ENCODE measurements at regions not wholly inside any gene's neighbourhood (a gene's known extent, or its start where the extent isn't known, plus 50 kb on each side); places are given as distances from the start of the nearest gene placed in this dataset.

GRCh38 chr11:105229257-105229656 lies 89.7 kb upstream of the CARD18 start:
- Mint-ChIP-seq H3K4me3 (no peak overlapping the region), H3K9me3 (no peaks in the 10 kb centered on the region), H3K27ac (no peak overlapping the region), H3K27me3 (peaks cover 25 to 33% of the 10 kb centered on the region in 2 donors), H3K36me3 (ENCODE audit: insufficient read depth) (no peaks in the 10 kb centered on the region), H3K4me1 (ENCODE audit: low read depth in 2 of 2) (no peaks in the 10 kb centered on the region)
- DNase-seq (no peak), ATAC-seq (replicated peaks) (no peak)

GRCh38 chr11:105227363-105227762 lies 87.8 kb upstream of the CARD18 start:
- Mint-ChIP-seq H3K36me3 (ENCODE audit: insufficient read depth) (no peaks in the 10 kb centered on the region), H3K4me1 (ENCODE audit: low read depth in 2 of 2) (no peaks in the 10 kb centered on the region), H3K27me3 (peaks cover 25 to 33% of the 10 kb centered on the region in 2 donors), H3K4me3 (no peak overlapping the region), H3K27ac (no peak overlapping the region), H3K9me3 (no peaks in the 10 kb centered on the region)
- no peak for DNase-seq
- no peak for ATAC-seq (replicated peaks)

GRCh38 chr11:105226766-105227165 lies 87.2 kb upstream of the CARD18 start:
- Mint-ChIP-seq H3K27ac (no peak overlapping the region), H3K4me3 (no peak overlapping the region), H3K9me3 (no peaks in the 10 kb centered on the region), H3K27me3 (peaks cover 25 to 33% of the 10 kb centered on the region in 2 donors), H3K36me3 (ENCODE audit: insufficient read depth) (no peaks in the 10 kb centered on the region), H3K4me1 (ENCODE audit: low read depth in 2 of 2) (no peaks in the 10 kb centered on the region)
- ATAC-seq (replicated peaks) (no peak), DNase-seq (no peak)

- Mint-ChIP-seq H3K27me3 (peaks cover 25 to 33% of the 10 kb centered on the region in 2 donors), H3K4me1 (ENCODE audit: low read depth in 2 of 2) (no peaks in the 10 kb centered on the region), H3K4me3 (no peak overlapping the region), H3K36me3 (ENCODE audit: insufficient read depth) (no peaks in the 10 kb centered on the region), H3K9me3 (no peaks in the 10 kb centered on the region), H3K27ac (no peak overlapping the region)
- ATAC-seq (replicated peaks) (no peak), DNase-seq (no peak)
These were observed 86.5 kb upstream of the CARD18 start for GRCh38 chr11:105226091-105226490.

- H3K27me3 Mint-ChIP-seq, result peaks cover 17 to 25% of the 10 kb centered on the region in 2 donors
- ATAC-seq (replicated peaks), result no peak
- H3K4me1 Mint-ChIP-seq (ENCODE audit: low read depth in 2 of 2), result no peaks in the 10 kb centered on the region
- no peaks in the 10 kb centered on the region for H3K9me3 Mint-ChIP-seq
- DNase-seq, result no peak
- no peak overlapping the region for H3K4me3 Mint-ChIP-seq
- no peak overlapping the region for H3K27ac Mint-ChIP-seq
- no peaks in the 10 kb centered on the region for H3K36me3 Mint-ChIP-seq (ENCODE audit: insufficient read depth)
These were observed 85.1 kb upstream of the CARD18 start for GRCh38 chr11:105224482-105225253.

- peaks cover 10 to 16% of the 10 kb centered on the region in 2 donors for H3K27me3 Mint-ChIP-seq
- ATAC-seq (replicated peaks) (no peak), DNase-seq (no peak)
- no peak overlapping the region for H3K4me3 Mint-ChIP-seq
- no peaks in the 10 kb centered on the region for H3K36me3 Mint-ChIP-seq (ENCODE audit: insufficient read depth)
- H3K9me3 Mint-ChIP-seq, result no peaks in the 10 kb centered on the region
- H3K4me1 Mint-ChIP-seq (ENCODE audit: low read depth in 2 of 2), result no peaks in the 10 kb centered on the region
- H3K27ac Mint-ChIP-seq, result no peak overlapping the region
These were observed 80.6 kb upstream of the CARD18 start for GRCh38 chr11:105220121-105220520.

- no peak overlapping the region for H3K4me3 Mint-ChIP-seq
- no peak overlapping the region for H3K27ac Mint-ChIP-seq
- H3K9me3 Mint-ChIP-seq, result no peaks in the 10 kb centered on the region
- ATAC-seq (replicated peaks) (no peak), DNase-seq (no peak)
- peaks cover 6 to 12% of the 10 kb centered on the region in 2 donors for H3K27me3 Mint-ChIP-seq
- no peaks in the 10 kb centered on the region for H3K36me3 Mint-ChIP-seq (ENCODE audit: insufficient read depth)
- H3K4me1 Mint-ChIP-seq (ENCODE audit: low read depth in 2 of 2), result no peaks in the 10 kb centered on the region
These were observed 80.1 kb upstream of the CARD18 start for GRCh38 chr11:105219670-105220069.

GRCh38 chr11:105219269-105219668 lies 79.7 kb upstream of the CARD18 start:
- H3K27ac Mint-ChIP-seq, result no peak overlapping the region
- no peaks in the 10 kb centered on the region for H3K9me3 Mint-ChIP-seq
- H3K4me3 Mint-ChIP-seq, result no peak overlapping the region
- no peak for ATAC-seq (replicated peaks)
- DNase-seq, result no peak
- H3K4me1 Mint-ChIP-seq (ENCODE audit: low read depth in 2 of 2), result no peaks in the 10 kb centered on the region
- no peaks in the 10 kb centered on the region for H3K36me3 Mint-ChIP-seq (ENCODE audit: insufficient read depth)
- H3K27me3 Mint-ChIP-seq, result peaks cover 6 to 8% of the 10 kb centered on the region in 2 donors

- Mint-ChIP-seq H3K9me3 (no peaks in the 10 kb centered on the region), H3K27me3 (peaks cover 6 to 18% of the 10 kb centered on the region in 2 donors), H3K4me1 (ENCODE audit: low read depth in 2 of 2) (no peaks in the 10 kb centered on the region), H3K36me3 (ENCODE audit: insufficient read depth) (no peaks in the 10 kb centered on the region), H3K27ac (no peak overlapping the region), H3K4me3 (no peak overlapping the region)
- DNase-seq, result no peak
- ATAC-seq (replicated peaks), result no peak
These were observed 76.0 kb upstream of the CARD18 start for GRCh38 chr11:105215528-105215927.

GRCh38 chr11:105211806-105212554 lies 72.4 kb upstream of the CARD18 start:
- H3K9me3 Mint-ChIP-seq, result no peaks in the 10 kb centered on the region
- ATAC-seq (replicated peaks) (no peak), DNase-seq (no peak)
- peaks cover 3 to 14% of the 10 kb centered on the region in 2 donors for H3K27me3 Mint-ChIP-seq
- no peak overlapping the region for H3K27ac Mint-ChIP-seq
- H3K36me3 Mint-ChIP-seq (ENCODE audit: insufficient read depth), result no peaks in the 10 kb centered on the region
- H3K4me1 Mint-ChIP-seq (ENCODE audit: low read depth in 2 of 2), result no peaks in the 10 kb centered on the region
- H3K4me3 Mint-ChIP-seq, result no peak overlapping the region

- no peaks in the 10 kb centered on the region for H3K4me1 Mint-ChIP-seq (ENCODE audit: low read depth in 2 of 2)
- no peak for DNase-seq
- H3K27ac Mint-ChIP-seq, result no peak overlapping the region
- no peaks in the 10 kb centered on the region for H3K27me3 Mint-ChIP-seq
- no peak for ATAC-seq (replicated peaks)
- no peaks in the 10 kb centered on the region for H3K36me3 Mint-ChIP-seq (ENCODE audit: insufficient read depth)
- H3K4me3 Mint-ChIP-seq, result no peak overlapping the region
- no peaks in the 10 kb centered on the region for H3K9me3 Mint-ChIP-seq
These were observed 68.5 kb upstream of the CARD18 start for GRCh38 chr11:105208019-105208418.

GRCh38 chr11:105206633-105207032 lies 67.1 kb upstream of the CARD18 start:
- Mint-ChIP-seq H3K36me3 (ENCODE audit: insufficient read depth) (no peaks in the 10 kb centered on the region), H3K4me1 (ENCODE audit: low read depth in 2 of 2) (no peaks in the 10 kb centered on the region), H3K27ac (no peak overlapping the region)

GRCh38 chr11:105204636-105205035 lies 65.1 kb upstream of the CARD18 start:
- ATAC-seq (replicated peaks) (no peak), DNase-seq (no peak)
- no peaks in the 10 kb centered on the region for H3K36me3 Mint-ChIP-seq (ENCODE audit: insufficient read depth)
- H3K27me3 Mint-ChIP-seq, result peaks cover 0 to 2% of the 10 kb centered on the region in 2 donors
- no peaks in the 10 kb centered on the region for H3K4me1 Mint-ChIP-seq (ENCODE audit: low read depth in 2 of 2)
- no peak overlapping the region for H3K27ac Mint-ChIP-seq
- no peak overlapping the region for H3K4me3 Mint-ChIP-seq
- no peaks in the 10 kb centered on the region for H3K9me3 Mint-ChIP-seq

More at GRCh38 chr11:105206633-105207032, 67.1 kb upstream of the CARD18 start:
- no peak for DNase-seq
- Mint-ChIP-seq H3K4me3 (no peak overlapping the region), H3K27me3 (no peaks in the 10 kb centered on the region), H3K9me3 (no peaks in the 10 kb centered on the region)
- no peak for ATAC-seq (replicated peaks)

Measured in effector memory CD8-positive, alpha-beta T cell (primary cell).